COLO668 (cell line): ENCODE measurements at regions not wholly inside any gene's neighbourhood (a gene's known extent, or its start where the extent isn't known, plus 50 kb on each side); places are given as distances from the start of the nearest gene placed in this dataset.
"Not testable (repeated sequence)": the region's sequence is repeated elsewhere in the genome, so short reads cannot be mapped to it uniquely, and the experiment has no call there.

Experiments
- DNase-seq: peaks from one replicate; lab custom pipeline; 2025; ENCODE audit not compliant: unreplicated experiment; lab: John Stamatoyannopoulos, UW

- DNase-seq: no peak
Observed at GRCh38 chr6:140499607-140500006, 1125.2 kb upstream of the CITED2 start.

- DNase-seq: no peak
Observed at GRCh38 chr6:140494321-140495108, 1120.1 kb upstream of the CITED2 start.

- DNase-seq: not testable (repeated sequence)
Observed at GRCh38 chr6:140493470-140493869, 1119.0 kb upstream of the CITED2 start.

GRCh38 chr6:140490081-140490480 is 1115.6 kb upstream of the CITED2 start:
- DNase-seq: no peak

GRCh38 chr6:140487586-140487985 is 1113.1 kb upstream of the CITED2 start:
- no peak for DNase-seq

GRCh38 chr6:140486450-140487361 is 1112.3 kb upstream of the CITED2 start:
- DNase-seq: no peak

GRCh38 chr6:140485740-140486449 is 1111.4 kb upstream of the CITED2 start:
- no peak for DNase-seq

- DNase-seq: no peak
Observed at GRCh38 chr6:140480852-140481251, 1106.4 kb upstream of the CITED2 start.

GRCh38 chr6:140478631-140479030 is 1104.2 kb upstream of the CITED2 start:
- DNase-seq: no peak

GRCh38 chr6:140475086-140475485 is 1100.6 kb upstream of the CITED2 start:
- no peak for DNase-seq

- no peak for DNase-seq
Observed at GRCh38 chr6:140464720-140465119, 1090.3 kb upstream of the CITED2 start.

GRCh38 chr6:140463312-140463710 is 1088.9 kb upstream of the CITED2 start:
- DNase-seq: no peak

GRCh38 chr6:140462453-140463311 is 1088.2 kb upstream of the CITED2 start:
- DNase-seq: peak; percentile 12

GRCh38 chr6:140462076-140462452 is 1087.6 kb upstream of the CITED2 start:
- no peak for DNase-seq

- DNase-seq: peak; percentile 1
Observed at GRCh38 chr6:140460267-140460666, 1085.8 kb upstream of the CITED2 start.

GRCh38 chr6:140459209-140459608 is 1084.8 kb upstream of the CITED2 start:
- peak; percentile 12 for DNase-seq

- no peak for DNase-seq
Observed at GRCh38 chr6:140446241-140446640, 1071.8 kb upstream of the CITED2 start.

GRCh38 chr6:140445474-140446004 is 1071.1 kb upstream of the CITED2 start:
- no peak for DNase-seq

GRCh38 chr6:140443112-140443511 is 1068.7 kb upstream of the CITED2 start:
- not testable (repeated sequence) for DNase-seq

GRCh38 chr6:140441256-140441655 is 1066.8 kb upstream of the CITED2 start:
- DNase-seq: no peak
